ENCODE measurements at regions not wholly inside any gene's neighbourhood (a gene's known extent, or its start where the extent isn't known, plus 50 kb on each side); places are given as distances from the start of the nearest gene placed in this dataset.

DNA sequence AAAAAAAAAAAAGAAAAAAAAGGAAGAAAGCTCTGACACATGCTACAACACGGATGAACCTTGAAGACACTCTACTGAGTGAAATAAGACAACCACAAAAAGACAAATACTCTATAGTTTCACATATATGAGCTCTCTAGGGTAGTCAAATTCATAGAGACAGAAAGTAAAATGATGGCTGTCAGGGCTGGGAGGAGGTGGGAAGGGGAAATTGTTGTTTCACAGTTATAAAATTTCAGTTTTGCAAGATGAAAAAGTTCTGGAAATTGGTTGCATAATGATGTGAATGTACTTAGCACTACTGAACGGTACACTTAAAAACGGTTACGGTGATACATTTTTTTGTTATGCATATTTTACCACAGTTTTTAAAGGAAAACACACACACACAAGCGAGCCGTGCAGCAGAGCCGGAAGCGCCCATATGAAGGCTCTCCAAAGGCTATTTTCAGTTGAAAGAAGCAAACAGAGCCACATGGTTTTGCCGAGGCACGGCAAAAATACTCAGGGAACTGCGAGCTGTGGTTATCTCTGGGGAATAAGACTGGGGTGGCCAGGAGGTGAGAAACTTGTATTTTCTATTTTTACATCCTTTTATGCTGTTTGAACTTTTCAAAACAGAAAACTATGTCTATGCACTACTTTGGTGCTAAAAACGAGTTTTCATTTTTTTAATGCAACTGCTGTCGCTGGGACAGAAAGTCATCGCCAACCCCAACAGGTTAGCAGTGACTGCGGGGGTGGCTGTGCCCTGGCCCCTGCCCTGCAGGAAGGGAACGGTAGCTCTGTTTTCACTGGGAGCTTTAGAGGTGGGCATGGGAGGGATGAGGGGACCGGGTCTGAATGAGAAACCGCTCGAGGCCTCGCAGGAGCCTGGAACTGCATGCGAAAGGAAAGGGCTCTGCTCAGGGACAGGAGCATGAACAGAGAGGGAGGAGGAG is 132.9 kb downstream of the OAT start:
- no peak for DNase-seq

DNA sequence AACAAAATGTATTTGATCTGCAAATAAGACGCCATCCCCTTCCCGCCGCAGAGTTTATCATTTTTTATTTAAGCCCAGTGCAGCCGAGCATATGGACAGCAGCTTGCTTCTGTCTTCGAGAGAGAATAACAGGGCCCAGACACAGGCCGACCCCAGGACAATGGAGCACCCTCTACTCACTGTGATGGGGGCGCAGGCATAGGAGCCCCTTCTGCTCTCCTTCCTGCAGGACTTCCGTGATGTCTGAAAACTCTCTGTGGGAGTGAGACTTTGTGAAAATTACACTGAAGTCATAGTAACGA is 134.8 kb downstream of the OAT start:
- DNase-seq = no peak

DNA sequence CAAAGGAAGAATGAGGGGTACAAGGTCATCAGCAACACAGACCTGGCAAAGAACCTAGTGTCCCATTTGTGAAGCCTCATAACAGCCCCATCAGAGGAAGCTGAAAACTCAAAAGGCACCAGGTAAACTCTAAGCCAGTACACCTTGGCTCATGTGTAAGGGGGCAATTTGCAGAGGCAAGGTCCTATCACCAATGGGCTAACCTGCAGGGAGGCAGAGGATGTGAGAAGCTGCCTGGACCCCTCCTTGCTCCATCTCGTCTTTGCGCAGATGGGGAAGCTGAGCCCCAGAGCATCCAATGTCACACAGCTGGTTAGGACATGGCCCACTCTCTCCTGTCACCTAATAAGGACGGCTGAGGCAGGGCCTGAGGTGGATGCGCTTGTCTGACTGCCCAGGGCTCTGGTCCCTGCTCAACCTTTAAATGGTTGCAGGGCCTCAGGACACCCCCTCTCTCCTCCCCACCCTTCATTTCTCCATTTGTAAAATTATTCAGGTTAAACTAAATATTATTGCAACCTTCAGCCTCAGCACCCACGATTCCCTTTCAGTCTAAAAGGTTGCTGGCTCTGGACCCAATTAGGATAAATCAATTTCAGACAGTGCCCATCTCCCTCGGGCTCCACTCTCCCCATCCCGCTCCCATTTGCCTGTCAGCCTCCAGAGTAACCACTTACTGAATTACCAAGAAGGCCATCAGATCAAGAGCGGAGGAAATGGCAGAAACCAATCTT is 135.3 kb downstream of the OAT start:
- DNase-seq = no peak

DNA sequence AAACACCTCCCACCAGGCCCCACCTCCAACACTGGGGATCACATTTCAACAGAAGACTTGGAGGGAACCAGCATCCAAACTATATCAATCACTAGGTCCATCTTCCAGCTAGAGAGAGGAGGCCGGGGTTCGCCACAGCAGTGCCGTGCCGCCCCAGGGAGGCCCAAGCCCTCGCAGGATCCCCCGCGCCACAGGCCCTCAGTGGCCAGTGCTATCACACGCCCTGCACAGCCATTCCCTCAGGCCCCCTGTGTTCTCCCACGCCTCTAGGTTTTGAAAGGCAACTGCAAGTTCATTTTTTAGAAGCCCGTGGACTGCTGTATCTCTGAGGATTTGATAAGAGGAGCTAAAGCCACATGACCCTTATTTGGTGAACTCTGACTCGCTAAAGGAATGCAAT is 136.4 kb downstream of the OAT start:
- DNase-seq = no peak

DNA sequence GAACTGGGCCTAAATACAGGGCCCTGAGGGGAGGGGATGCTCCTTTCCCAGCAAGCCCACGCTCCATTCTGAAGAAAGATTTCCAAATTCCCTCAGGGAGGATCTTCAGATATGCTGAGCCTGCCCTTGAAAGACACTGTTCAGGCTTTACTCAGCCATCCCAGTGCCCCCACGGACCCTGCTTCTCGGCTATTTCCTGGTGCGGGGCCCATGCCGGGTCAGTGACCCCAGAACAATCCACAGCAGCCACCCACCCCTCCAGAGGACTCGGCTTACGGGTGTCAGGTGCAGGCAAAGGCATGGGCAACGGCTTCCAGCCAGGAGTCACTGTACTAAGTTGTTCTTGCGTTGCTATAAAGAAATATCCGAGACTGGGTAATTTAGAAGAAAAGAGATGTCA is 137.1 kb downstream of the OAT start:
- DNase-seq = no peak

DNA sequence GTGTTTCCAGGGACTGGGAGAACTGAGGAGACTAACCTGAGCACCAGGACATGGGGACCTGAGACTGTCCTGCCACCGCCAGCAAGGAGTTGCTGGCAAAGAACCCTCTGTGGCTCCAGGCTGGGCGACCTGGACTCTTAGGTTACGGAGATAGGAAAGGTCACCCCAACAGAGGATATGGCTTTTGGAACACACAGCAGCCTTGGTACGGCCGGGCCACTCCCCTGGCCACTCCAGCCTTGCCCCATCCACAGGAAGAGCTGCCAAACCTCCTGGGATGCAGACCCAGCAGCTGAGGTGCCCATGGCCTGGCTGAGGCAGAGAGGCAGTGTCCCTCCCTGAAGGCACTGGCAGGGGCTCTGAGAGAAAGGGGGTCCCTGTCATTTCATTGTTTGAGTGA is 137.8 kb downstream of the OAT start:
- DNase-seq = no peak

DNA sequence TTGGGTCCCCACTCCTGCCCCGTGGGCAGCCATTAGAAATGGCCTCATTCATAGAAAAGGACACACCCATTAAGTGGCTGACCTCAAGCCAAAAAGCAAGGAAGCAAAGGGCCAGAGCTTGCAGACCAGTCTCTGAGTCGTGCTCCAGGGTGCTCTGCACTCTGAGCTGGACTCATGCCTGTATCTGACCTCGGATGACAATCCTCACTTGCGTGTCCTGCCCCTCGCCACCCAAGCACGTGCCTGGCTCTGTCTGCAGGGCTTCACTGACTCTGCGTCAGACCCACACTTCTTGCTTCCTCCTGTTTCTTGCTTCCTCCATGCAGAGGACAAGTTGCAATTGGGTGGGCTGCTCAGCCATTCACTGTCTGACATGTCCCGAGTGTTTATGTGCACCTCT is 138.8 kb downstream of the OAT start:
- DNase-seq = no peak

DNA sequence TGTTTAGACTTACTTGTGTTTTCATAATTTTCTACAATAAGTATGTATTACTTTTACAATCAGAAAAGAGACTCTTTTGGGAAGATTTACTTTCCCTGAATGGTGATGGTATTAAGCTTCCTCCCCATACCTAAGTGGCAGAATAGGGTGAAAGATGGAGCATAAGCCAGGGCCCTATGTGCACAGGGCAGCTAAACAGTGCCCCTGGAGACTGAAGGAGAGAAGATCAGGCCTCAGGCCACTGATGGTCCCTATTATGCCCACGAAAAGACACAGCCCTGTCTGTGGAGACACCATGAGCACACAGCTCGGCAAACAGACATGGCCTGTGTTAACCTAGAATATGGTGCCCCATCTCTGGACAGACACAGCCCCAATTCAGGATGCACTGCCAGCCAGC is 139.4 kb downstream of the OAT start:
- no peak for DNase-seq

DNA sequence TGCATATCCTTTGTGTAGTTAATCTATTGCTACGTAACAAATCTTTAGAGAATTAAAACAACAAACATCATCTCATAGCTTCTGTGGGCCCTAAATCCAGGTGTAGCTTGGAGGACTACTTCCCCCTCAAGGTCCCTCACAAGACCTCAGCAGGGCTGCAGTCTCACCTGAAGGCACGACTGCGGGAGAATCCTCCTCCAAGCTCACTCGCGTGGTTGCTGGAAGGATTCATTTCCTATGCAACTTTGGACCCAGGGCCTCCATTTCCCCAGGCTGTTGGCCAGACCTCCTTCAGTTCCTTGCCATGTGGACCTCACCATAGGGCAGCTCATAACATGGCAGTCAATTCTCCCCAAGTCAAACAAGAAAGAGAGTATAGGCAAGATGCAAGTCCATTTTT is 140.4 kb downstream of the OAT start:
- DNase-seq = no peak

DNA sequence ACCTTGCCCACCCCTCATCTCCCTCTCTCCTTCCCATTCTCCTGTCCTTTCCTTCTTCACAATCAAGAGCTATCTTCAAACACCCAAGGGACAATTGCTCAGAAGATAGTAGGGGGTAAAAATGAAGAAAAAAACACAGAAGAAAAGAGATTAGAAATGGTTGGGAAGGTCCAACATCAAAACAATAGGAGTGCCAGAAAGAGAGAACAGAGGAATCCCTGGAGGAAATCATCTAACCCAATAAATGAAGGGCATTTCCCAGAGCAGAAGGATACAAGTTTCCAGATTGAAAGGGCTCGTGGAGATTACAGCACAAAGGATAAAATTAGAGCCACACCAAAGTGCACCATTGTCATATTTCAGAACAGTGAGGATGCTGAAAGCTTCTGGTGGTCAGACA is 145.6 kb downstream of the OAT start:
- no peak for DNase-seq

DNA sequence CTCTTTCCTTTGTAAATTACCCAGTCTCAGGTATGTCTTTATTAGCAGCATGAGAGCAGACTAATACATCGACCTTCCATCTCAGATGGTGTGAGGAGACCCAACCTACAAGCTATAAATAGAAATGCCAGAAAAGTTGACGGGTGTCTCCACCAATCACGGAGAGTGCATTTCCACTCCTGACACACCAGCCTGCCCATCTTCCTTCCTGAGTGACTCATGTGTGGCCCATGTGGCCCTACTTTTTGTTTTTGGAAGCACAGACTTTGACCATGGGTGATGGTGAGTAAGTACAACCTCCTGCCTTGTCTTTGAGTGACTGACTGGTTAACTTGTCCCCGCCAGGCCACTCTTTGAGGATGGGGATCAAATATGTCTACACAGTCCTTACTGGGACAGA is 147.0 kb downstream of the OAT start:
- no peak for DNase-seq

DNA sequence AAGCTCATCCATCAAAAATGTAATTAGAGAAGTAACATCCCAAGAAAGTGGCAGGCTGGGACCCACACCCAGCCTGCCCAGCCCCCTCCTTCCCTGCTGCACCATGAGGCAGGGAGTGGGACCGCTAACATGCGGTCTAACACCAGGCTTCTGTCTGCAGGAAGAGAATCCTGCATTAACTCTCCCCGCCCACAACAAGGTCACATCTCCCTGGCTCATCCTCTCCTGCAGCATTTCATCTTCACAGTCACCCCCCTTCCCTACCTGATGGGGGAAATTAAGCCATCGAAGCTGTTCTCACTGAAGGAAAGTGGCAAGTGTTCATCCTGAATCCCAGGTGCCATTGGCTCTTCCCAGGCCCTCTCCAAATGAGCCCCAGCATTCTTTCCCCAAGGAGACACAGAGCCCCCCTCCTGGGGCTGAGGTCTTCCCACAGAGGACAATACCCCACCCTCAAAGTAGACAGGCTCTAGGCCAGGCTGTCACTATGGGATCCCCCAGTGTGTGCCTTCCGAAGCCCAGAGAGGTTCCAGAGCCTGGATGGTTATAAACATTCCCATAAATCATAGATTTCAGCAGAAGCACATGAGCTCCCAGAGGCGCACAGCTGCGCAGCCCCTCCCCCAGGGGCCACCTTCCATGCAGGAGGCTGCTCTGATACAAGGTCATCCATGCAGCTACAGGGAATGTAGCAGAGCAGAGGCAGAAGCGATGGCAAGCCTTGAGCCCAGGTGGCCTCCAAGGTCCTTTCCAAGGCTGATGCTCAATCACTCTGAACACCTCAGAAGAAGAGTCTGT is 148.0 kb downstream of the OAT start:
- DNase-seq = no peak

DNA sequence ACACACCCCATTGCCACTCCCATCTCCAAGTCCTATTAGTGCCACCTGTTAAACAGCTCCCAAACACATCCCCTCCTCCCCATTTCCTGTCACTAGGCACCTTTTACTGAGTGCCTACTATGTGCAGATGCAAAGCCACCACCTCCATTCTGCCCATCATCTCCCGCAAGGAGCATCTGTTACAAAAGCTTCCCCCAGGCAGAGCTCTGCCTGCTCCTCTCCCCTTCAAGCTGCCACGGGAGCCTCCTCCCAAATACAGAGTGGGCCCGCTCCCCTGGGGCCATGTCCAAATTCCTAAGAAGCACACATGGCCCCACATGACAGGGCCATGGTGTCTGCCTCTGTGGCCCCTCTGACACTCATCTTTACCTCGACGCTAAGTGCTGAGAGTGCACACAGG is 149.7 kb downstream of the OAT start:
- DNase-seq = no peak

DNA sequence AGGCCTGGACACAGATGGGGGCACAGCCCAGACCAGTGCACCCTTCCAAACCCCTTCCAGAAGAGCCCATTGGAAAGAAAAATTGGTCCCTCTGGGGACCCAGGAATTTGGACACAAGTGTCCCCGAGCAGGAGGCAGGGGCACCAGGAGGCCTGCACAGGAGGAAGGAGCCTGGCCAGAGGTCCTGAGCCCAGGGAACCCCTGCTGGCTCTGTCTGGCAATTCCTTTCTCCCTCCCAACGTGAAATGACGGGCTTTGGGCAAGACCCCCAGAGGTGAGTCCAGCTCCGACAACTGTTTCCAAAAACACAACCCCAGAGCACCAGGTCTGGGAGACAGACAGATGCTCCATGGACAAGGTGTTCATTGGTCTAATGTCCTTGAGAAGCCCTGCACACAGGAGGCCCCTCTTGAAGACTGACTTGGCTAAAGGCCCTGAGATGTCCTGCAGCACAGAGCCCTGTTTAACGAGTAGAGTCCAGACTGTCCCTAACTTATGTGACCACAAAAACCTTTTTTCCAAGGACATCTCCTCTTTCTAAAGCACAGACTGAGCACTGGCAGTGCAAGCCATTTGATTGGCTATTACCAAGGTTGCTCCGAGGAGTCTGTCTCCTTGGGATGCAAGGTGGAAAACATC is 150.7 kb downstream of the OAT start:
- DNase-seq = no peak

DNA sequence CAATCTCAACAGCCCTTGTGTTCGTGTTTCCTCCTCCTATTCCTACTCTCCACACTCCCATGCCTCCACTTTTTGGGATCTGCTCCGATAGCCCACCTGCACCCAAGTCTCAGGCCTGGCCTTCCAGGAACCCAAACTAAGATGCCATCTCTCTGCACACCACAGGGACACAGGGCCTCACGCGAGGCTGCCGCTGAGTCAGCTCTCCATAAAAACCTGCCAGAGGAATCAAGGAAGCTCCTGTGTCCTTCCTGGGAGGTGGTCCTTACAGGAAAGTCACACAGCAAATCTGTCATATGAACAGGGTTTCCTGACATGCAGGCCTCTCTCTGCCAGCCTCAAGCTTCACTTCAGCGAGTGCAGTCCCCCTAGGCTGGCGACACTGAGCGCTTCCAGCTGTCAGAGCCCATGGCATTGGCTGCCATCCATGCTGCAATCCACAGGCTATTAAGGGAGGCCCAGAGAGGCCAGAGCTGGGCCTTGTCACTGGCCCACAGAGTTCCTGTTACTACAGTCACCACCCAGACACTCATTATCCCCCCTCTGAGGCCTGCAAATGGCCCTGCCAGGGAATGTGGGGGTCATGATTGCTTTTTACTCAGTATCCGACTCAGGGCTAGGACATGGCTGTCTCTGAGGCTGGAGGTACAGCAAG is 151.4 kb downstream of the OAT start:
- no peak for DNase-seq

DNA sequence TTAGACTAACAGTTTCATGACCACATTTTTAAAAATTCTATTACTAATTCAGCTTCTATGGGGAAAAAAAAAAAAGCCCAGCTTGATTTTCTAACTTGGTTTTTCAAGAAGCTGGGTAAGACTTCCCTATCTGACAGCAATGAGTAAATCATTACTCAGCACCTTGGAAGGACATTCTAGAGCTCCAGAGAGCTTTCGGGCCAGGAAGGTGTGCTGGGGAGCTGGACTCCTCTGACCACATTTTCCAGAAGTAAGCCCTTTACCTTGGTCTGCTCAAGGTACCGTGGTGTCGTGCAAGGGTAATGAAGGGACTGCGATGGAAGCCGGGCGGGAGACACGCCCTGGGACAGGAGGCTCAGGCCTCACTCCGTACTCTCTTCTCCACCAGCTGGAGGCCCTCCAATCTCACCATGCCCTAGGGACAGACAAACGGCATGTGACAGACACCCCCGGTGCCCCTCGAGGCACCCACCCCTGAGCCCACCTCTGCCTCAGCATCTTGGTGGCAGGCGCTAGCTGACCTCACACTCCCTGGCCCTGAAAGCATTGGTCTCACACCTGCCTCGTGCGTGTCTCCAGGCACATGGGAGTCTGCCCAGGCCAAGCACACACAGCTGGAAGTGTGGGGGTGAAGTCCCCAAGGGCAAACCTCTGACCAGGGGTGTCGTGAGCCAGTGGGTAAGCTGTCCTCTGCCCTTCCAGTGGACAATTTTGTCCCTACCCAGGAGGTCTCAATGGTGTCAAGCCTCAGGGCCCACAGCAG is 152.1 kb downstream of the OAT start:
- DNase-seq = no peak

DNA sequence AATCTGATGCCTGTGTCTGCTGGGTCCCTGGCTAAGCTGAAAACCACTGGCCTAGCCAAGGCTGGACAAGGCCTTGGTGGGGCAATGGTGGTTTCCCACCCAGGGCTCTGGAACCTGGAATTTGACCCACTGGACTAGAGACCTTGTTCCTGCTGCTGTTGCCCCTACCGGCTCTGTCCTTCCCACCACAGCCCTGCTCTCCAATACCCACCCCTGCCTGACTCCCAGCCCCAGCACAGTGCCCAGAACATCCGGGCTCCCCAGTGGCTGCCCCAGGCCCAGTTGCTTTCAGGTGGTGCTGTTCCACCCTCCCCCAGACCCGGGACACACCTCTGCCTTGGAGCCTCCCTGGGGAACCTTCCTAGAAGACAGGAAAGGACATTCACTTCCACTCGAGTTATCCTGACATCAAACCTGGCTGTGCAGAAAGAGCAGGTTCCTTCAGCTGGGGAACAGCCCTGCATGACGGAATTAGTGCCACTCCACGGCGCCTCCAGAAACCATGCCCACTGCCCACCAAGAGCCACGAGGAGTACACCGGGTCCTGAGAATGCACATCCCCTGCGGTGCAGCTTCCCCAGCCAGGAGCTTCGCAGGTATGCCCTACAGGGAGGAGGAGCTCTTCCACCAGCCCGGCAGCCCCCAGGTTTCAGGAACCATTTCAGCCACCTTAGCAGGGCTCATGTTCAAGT is 152.8 kb downstream of the OAT start:
- no peak for DNase-seq

DNA sequence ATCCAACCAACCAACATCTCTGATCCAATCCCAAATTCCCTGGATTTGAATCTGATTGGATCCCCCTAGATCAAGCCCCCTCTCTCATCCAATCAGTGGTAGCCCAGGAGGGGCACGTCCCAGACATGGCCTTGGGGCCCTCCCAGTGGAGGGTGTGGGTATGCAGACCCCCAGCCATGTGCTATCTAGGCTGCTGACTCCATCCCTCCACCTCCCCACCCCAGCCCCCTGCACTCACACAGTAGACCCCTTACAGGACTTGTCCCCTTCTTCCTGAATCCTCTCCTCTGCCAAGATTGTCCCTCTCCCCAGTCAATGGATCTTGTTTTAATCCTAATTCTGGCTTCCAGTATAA is 153.4 kb downstream of the OAT start:
- no peak for DNase-seq

DNA sequence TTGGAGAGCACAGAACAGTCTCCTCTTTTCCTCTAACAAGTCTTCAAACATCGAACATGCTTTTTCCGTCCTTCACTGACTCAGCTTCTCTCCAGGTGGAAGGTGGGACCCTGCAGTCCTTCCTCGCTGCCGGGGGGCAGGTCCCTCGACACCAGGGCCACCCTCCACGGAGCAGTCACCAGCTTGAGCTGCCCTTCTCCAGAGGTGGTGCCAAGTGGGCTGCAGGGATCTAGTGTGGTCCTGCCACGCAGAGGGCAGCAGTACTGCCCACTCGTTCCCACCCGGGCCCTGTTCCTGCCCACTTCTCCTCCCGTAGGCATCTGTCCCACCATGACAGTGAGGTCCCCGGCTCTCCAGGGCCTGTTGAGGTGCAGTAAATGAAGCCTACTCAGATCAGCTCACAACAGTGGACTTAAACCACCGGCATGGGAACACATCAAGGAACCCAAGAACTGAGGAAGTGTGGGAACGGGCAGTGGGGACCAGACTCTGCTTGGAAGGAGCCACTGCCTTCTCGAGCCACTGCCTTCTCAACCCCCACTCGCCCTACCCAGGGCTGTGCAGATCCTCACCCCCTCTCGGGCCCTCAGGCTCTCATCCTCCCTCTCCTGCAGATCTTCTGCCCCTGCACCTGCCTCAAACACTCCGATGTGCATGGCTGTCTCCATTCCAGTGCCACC is 153.9 kb downstream of the OAT start:
- DNase-seq = no peak

DNA sequence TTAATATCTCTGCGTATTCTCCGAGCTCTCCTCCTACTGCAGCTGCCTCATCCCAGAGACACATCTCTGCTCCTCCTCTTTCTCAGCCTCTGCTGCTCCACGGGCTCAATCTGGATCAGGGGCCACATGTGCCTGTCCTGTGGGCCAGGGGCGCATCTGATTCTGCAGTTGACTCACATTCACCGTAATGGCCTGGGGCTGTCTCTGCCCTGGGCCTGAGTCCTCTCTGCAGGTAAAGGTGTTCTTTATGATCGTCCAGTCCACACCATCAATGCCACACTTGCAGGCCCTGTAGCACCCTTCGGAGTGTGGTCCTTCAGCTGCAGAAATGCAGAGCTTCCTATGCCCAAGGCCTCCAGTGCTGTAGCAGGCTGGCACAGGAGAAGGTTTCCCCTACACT is 154.5 kb downstream of the OAT start:
- no peak for DNase-seq

DNA sequence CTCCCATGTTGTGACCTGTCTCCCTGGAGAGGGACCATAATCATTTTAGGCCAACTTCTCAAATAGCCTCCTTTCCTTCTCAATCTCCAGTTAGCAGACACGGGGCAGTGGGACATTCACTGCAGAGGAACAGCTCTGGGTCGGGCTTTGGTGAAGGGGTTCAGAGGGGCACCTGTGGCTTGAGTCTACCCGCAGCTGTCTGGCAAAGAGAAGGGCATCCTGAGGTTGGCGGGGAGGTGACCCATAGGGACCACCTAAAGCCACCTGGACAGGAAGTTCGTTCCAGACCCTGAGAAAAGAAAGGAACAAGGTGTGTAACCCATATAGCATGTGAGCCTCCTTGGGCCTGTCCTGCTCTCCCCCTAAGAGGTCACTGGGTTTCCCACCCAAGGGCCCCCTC is 155.0 kb downstream of the OAT start:
- no peak for DNase-seq
